Activated CD4-positive, CD25-positive, alpha-beta regulatory T cell treated with anti-CD3 and anti-CD28 coated beads, Interleukin-2, amount 50 U/mL, for 24 hours (primary cell): ENCODE measurements at regions not wholly inside any gene's neighbourhood (a gene's known extent, or its start where the extent isn't known, plus 50 kb on each side); places are given as distances from the start of the nearest gene placed in this dataset.

Experiments used
- ATAC-seq, 2 donors: fragments of 150-1000 bp; cut with Tn5 transposase; one replicate each; pipeline ENCODE4 v1.10.0; 2021; ENCODE audit warnings: mild to moderate bottlenecking in 1 of 2, moderate library complexity in 1 of 2

DNA sequence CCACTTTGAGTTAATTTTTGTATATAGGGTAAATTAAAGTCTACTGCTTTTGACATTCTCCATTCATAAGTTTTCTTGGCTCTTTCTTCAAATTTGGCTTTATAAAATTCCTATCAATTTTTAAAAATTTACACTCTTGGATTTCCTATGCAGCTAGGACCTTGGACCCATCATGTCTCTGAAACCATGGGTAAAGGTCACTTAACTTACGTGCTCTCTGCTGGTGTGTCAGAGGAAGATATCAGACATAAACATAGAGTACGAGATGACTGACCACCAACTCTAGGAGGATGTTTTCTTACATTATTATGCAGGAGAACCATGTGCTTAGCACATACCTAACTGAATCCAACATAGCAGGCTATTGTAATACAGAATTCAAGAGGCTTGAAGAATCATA is 62.5 kb upstream of the C1GALT1C1 start:
- ATAC-seq, result no peak

DNA sequence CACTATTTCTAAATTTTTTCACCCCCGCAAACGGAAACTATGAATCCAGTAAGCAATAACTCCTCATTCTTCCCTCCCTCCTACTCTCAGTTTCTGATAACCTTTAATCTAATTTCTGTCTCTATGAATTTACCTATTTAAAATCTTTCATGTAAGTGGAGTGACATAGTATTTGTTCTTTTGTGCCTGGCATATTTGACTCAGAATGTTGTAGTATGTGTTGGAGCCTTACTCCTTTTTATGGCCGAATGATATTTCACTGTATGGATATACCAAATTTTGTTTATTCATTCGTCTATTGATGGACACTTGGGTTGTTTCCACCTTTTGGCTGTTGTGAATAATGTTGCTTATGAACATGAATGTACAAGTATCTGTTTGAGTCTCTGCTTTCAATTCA is 61.1 kb upstream of the C1GALT1C1 start:
- ATAC-seq, result peak in 1 of 2 donors; percentile 51

DNA sequence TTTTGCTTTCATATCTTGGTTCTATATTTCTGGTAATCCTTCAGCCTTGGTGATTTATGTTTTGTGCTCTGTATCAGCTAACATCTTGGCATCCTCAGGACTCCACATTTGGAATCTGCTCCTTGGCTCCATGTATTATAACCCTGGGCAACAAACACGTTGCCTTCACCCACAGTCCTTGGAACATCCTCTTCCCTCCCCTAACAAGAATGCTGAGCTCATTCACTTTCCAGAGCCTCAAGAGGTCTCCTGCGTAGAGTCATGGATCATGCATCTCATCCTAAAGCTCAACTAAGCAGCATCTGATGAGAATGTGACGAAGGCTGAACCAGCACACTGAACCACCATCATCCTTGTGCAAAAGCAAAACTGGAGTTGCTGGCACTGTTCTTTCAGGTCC is 60.5 kb upstream of the C1GALT1C1 start:
- no peak for ATAC-seq

DNA sequence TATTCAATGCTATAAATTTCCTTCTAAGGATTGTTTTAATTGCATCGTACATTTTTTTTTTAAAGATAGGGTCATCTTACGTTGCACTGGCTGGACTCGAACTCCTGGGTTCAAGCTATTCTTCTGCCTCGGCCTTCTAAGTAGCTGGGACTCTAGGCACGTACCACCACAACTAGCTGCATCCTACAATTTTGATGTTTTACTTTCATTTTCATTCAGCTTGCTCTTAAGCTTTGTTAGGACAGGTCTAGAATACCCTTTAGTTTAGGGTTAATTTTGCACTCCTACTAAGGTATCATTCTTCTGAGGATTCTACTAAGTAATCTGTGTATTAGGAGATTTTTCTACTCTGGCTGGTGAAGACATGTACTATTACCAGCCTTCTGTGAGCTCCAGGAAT is 50.2 kb upstream of the C1GALT1C1 start:
- no peak for ATAC-seq
